ENCODE measurements at regions not wholly inside any gene's neighbourhood (a gene's known extent, or its start where the extent isn't known, plus 50 kb on each side); places are given as distances from the start of the nearest gene placed in this dataset.
A peak's percentile ranks its signal among the peaks of the same experiment; 100 is the strongest.

DNA sequence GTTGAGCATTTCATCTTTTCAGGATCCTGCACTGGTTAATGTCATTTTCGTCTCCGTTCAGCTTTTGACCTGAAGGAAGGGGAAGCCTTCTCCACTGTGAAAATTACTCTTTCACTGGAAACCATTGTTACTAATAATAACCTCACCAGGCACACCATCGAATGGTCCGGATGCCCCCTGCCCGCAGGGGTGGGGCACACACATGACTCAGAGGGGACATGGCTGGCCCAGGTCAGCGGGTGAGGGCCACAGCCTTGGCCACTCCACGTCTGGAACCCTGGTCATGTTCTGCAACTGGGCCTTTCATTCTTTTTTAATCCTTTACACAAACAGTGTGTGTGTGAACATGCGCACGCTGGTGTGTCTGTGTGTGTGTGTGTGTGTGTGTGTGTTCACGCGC, 191.8 kb downstream of the BCOR start:
- DNase-seq (ENCODE audit: low read depth in 2 of 2): no peak

- peak; percentile 86 to 88 for DNase-seq (ENCODE audit: low read depth in 2 of 2)
Measured at GRCh38 chrX:39907964-39908661, 189.6 kb downstream of the BCOR start.

DNA sequence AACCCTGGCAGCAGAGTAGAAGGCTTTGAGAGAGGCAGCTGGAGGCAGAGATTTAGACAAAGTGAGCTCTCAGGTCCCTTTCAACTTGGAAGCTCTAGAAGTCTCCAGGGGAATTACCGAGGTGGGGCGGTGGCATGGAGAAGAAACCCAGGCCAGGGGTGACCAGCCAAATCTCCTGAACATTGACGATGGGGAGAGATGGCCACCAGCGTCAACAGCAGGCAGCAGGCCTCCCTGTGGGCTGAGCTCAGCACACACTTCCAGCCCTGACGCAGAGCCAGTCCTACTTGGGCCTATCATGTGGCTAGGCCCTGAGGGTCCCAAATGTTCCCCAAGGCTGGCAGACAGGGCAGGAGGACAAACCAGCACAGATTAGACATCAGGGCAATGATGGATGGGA, 187.8 kb downstream of the BCOR start:
- DNase-seq (ENCODE audit: low read depth in 2 of 2): no peak

DNA sequence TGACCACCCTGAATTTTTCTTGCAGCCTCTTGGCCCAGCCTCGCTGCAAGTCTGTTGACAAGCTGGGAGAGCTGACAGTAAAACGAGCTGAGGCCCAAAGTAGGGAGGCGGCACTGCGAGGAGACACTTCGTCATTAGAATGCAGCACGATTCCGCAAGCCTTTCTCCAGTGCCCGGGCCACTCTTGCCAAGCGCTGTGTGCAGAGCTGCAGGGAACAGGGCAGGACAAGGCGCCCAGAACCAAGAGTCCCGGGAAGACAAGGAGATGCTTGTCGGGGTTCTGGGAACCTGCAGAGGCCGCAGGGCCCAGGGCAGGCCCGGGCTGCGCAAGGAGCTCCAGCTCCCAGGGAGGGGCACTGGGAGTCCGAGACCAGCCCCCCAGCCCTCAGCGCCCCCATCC, 187.1 kb downstream of the BCOR start:
- DNase-seq (ENCODE audit: low read depth in 2 of 2): no peak

GRCh38 chrX:39911278-39911897, 186.4 kb downstream of the BCOR start:
- DNase-seq (ENCODE audit: low read depth in 2 of 2): no peak

DNA sequence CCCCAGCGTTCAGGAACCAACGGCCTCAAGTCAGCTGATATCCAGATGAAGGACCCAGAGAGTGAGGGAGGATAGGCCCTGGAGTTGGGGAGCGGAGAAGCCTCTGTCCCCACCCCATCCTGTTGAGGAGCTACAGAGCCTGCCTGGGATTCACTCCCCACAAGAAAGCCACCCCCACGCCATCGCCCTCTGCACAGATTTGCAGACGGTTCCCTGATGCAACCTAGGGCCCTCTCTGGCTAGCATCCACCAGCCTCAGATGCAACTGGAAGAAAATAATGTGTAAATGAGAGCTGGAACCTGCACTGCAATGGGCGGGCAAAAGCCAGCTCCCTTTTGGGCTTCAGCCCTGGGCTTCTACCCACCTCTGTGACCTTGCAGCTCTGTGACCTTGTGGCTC, 185.6 kb downstream of the BCOR start:
- DNase-seq (ENCODE audit: low read depth in 2 of 2): no peak

GRCh38 chrX:39915081-39915480, 182.7 kb downstream of the BCOR start:
- DNase-seq (ENCODE audit: low read depth in 2 of 2): no peak

- no peak for DNase-seq (ENCODE audit: low read depth in 2 of 2)
Measured at GRCh38 chrX:39915596-39915995, 182.2 kb downstream of the BCOR start.

DNA sequence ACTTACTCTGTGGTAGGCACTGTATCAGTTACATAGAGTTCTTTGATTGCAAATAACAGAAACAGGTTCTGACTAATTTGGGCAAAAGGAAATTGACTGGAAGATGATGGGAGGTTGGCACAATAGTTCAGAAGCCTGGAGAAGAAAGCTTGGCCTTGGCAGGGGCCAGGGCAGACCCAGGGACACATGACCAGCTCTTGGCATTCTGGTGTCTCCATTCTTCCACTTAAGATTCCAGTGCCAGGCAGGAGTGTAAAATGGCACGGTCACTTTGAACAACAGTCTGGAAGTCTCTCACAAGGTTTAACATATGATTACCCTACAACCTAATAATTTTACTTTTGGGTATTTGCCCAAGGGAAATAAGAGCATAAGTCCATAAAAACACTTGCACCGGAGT, 175.9 kb downstream of the BCOR start:
- no peak for DNase-seq (ENCODE audit: low read depth in 2 of 2)

DNA sequence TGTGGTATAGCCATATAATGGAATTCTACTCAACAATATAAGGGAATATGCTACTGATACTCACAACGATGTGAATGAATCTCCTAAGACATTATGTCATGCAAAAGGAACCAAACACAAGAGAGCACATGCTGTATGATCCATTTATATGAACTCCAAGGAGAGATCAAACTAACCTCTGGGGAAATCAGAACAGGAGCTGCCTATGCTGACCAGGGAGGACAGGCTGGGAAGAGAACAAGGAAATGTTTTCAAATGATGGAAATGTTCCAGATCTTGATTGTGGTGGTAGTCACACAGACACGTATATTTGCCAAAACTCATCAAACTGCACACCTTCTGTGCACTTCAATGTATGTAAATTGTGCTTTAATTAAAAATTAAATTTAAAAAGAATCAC, 175.3 kb downstream of the BCOR start:
- DNase-seq (ENCODE audit: low read depth in 2 of 2): no peak

DNA sequence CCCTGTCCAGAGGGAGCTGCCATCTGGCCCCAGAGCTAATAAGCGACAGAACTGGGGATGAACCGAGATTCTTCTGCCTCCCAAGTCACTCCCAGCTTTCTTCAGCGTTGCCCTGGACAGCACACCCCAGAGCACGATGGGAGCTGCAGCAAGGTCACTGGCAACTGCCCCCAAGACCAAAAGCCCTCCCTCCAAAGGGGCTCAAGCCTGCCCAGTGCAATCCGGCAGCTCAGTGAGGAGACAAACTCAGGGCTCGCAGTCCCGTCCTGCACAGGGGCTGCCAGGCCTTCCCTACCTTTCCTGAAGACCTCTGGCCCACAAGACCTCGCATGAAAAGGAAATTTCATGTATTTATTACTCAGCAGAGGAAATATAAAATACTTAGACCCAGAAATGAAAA, 174.8 kb downstream of the BCOR start:
- no peak for DNase-seq (ENCODE audit: low read depth in 2 of 2)

DNA sequence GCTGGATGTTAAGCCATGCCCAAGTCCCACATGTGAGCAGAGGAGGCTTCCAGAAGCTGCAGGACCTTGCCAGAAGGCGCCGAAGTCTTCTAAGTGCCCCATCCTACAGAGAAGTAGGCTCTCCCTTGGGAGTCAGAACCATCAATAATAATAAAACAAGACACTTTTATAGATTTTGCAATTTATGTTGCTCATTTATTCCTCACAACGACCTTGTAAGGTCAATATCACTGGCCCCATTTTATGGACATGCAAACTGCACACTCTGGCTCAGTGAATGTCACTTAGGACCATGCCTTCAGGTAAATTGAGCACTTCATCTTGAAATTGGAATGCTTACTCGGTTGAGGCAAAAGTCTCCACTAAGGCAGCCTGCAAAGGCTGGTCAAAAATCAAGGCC, 170.4 kb downstream of the BCOR start:
- DNase-seq (ENCODE audit: low read depth in 2 of 2): no peak

GRCh38 chrX:39928704-39929378, 168.9 kb downstream of the BCOR start:
- DNase-seq (ENCODE audit: low read depth in 2 of 2): no peak

- DNase-seq (ENCODE audit: low read depth in 2 of 2): no peak
Measured at GRCh38 chrX:39929379-39930025, 168.3 kb downstream of the BCOR start.

DNA sequence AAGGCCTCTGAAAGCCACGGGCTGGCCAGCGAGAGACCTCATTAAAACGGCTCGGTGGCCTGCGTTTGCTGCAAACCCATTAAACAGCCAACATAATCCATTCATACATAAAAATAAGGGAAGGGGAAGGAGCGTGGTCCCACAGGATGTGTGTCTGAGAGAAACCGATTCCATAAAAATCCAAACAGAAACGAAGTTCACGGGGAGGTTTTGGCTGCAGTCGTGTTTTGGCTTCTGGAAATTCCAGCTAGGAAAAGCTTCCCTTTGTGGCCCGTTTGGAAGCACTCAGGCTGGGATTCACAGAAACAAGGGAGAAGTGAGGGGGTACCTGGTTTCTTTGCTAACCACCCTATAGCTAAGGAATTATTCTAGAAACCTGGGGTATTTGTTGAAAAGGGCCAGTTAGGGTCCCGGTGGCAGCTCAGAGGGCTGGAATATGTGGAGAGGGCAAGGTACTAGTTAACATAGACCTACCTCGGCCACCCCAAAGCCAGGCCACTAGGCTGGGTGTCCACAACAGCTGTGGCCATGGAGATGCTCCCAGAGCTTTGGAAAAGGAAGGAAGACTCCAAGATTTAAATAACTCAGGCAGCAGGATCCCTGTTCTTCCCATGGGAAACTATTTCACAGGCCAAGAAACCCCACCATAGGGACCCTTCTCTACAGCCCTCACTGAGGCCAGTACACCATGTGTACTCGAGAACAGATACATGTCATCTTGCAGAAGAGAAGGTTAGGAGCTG, 166.8 kb downstream of the BCOR start:
- DNase-seq (ENCODE audit: low read depth in 2 of 2): no peak

- DNase-seq (ENCODE audit: low read depth in 2 of 2): peak in 1 of 2 experiments; percentile 12
Measured at GRCh38 chrX:39931529-39932282, 166.1 kb downstream of the BCOR start.

- no peak for DNase-seq (ENCODE audit: low read depth in 2 of 2)
Measured at GRCh38 chrX:39935411-39936064, 162.2 kb downstream of the BCOR start.

- no peak for DNase-seq (ENCODE audit: low read depth in 2 of 2)
Measured at GRCh38 chrX:39936886-39937770, 160.6 kb downstream of the BCOR start.

DNA sequence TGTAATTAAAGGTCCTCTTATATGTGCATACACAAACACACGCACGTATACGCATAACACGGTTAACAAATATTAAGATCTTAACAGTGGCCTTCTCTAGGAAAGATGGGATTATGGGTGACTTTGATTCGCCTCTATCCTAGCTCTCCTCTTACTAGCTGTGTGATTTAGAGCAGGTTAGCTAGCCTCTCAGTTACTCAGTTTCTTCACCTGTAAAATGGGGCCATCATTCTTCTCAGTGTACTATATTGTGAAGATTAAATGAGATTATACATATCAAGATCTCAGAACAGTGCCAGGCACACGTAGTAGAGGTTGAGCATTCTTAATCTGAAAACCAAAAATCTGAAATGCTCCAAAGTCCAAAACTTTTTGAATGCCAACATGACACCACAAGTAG, 159.3 kb downstream of the BCOR start:
- DNase-seq (ENCODE audit: low read depth in 2 of 2): no peak

GRCh38 chrX:39939678-39940077, 158.1 kb downstream of the BCOR start:
- DNase-seq (ENCODE audit: low read depth in 2 of 2): no peak

Data from fibroblast of skin of left quadriceps (primary cell).